Left ventricle myocardium inferior (tissue), 1 donor: ENCODE measurements at regions not wholly inside any gene's neighbourhood (a gene's known extent, or its start where the extent isn't known, plus 50 kb on each side); places are given as distances from the start of the nearest gene placed in this dataset.

Source experiments
- DNase-seq: peaks from one replicate; pipeline ENCODE4 v3.0.0-alpha.2; 2020
- H3K27ac ChIP-seq: fragments of 200-600 bp; replicated peaks from 2 replicates; pipeline ENCODE4 v1.8.0; 2021
- H3K27me3 ChIP-seq: fragments of 200-600 bp; 2 replicates; pipeline ENCODE4 v1.8.0; 2021; ENCODE audit warnings: low read depth
- H3K36me3 ChIP-seq: fragments of 200-600 bp; 2 replicates; pipeline ENCODE4 v1.8.0; 2021
- H3K4me1 ChIP-seq: fragments of 200-600 bp; 2 replicates; pipeline ENCODE4 v1.8.0; 2021
- H3K4me3 ChIP-seq: fragments of 200-600 bp; 2 replicates; pipeline ENCODE4 v1.8.0; 2021; ENCODE audit warnings: mild to moderate bottlenecking, moderate library complexity
- H3K9me3 ChIP-seq: fragments of 200-600 bp; replicated peaks from 2 replicates; pipeline ENCODE4 v1.8.0; 2021
- CTCF ChIP-seq: fragments of 200-600 bp; IDR thresholded peaks from 2 replicates; pipeline ENCODE4 v1.8.0; 2021; ENCODE audit warnings: antibody characterized with exemption, mild to moderate bottlenecking, borderline replicate concordance
- intact Hi-C: fragments of 100-400 bp; cut with micrococcal nuclease; formaldehyde crosslinking; loops from one replicate; pipeline ENCODE4 v1.11.0; 2022
- donor health status: DM: no; HTN: yes; CAD: no; lungs with severe emphysema.

GRCh38 chr9:13994240-13994639, 319.7 kb downstream of the NFIB start:
- Histone ChIP-seq H3K9me3 (peaks cover 2% of the 10 kb centered on the region), H3K27ac (peak overlapping the region; percentile 25), H3K4me1 (no peaks in the 10 kb centered on the region), H3K27me3 (no peaks in the 10 kb centered on the region), H3K36me3 (no peaks in the 10 kb centered on the region), H3K4me3 (no peak overlapping the region)
- intact Hi-C loops = no loop called here
- no peak for TF ChIP-seq CTCF
- DNase-seq = no peak

GRCh38 chr9:13993632-13994185, 320.2 kb downstream of the NFIB start:
- Histone ChIP-seq H3K27me3 (no peaks in the 10 kb centered on the region), H3K27ac (peak overlapping the region; percentile 25), H3K4me3 (no peak overlapping the region), H3K4me1 (no peaks in the 10 kb centered on the region), H3K9me3 (no peaks in the 10 kb centered on the region), H3K36me3 (no peaks in the 10 kb centered on the region)
- TF ChIP-seq CTCF = no peak
- DNase-seq = no peak
- intact Hi-C loops = no loop called here

- Histone ChIP-seq H3K4me3 (no peak overlapping the region), H3K4me1 (no peaks in the 10 kb centered on the region), H3K9me3 (no peaks in the 10 kb centered on the region), H3K27ac (no peak overlapping the region), H3K36me3 (no peaks in the 10 kb centered on the region), H3K27me3 (no peaks in the 10 kb centered on the region)
- intact Hi-C loops = no loop called here
- no peak for TF ChIP-seq CTCF
- DNase-seq = no peak
Observed at GRCh38 chr9:13992138-13993088, 321.5 kb downstream of the NFIB start.

GRCh38 chr9:13991395-13991794, 322.5 kb downstream of the NFIB start:
- no peak overlapping the region for H3K27ac ChIP-seq
- DNase-seq = no peak
- TF ChIP-seq CTCF = no peak
- H3K36me3 ChIP-seq = no peaks in the 10 kb centered on the region
- H3K4me3 ChIP-seq = no peak overlapping the region
- H3K27me3 ChIP-seq = no peaks in the 10 kb centered on the region
- intact Hi-C loops = no loop called here
- no peaks in the 10 kb centered on the region for H3K4me1 ChIP-seq
- H3K9me3 ChIP-seq = no peaks in the 10 kb centered on the region

- Histone ChIP-seq H3K27ac (no peak overlapping the region), H3K4me3 (no peak overlapping the region), H3K36me3 (no peaks in the 10 kb centered on the region), H3K27me3 (no peaks in the 10 kb centered on the region), H3K9me3 (no peaks in the 10 kb centered on the region), H3K4me1 (no peaks in the 10 kb centered on the region)
- no peak for DNase-seq
- intact Hi-C loops = no loop called here
- TF ChIP-seq CTCF = no peak
Observed at GRCh38 chr9:13990994-13991393, 322.9 kb downstream of the NFIB start.
